Keratinocyte (primary cell): ENCODE measurements at regions not wholly inside any gene's neighbourhood (a gene's known extent, or its start where the extent isn't known, plus 50 kb on each side); places are given as distances from the start of the nearest gene placed in this dataset.

ENCODE experiments used
- DNase-seq: peaks from one replicate; pipeline ENCODE4 v3.0.0-alpha.2; 2011; ENCODE audit warnings: low read depth, missing footprints, low spot score
- FAIRE-seq: peaks from 2 replicates; lab custom pipeline; 2011; peaks lifted over from hg19 to GRCh38; lab: Jason Lieb, UNC
- H2AFZ ChIP-seq: 2 replicates; pipeline ENCODE4 v1.6.0; 2012; ENCODE audit warnings: low read length, control low read depth, inconsistent platforms; ENCODE audit not compliant: control insufficient read depth
- H3K27ac ChIP-seq: 2 replicates; pipeline ENCODE4 v1.5.1; 2011; ENCODE audit warnings: low read length; ENCODE audit not compliant: control insufficient read depth, insufficient read depth
- H3K27me3 ChIP-seq: 3 replicates; pipeline ENCODE4 v1.6.0; 2011; ENCODE audit warnings: low read length; ENCODE audit not compliant: control insufficient read depth, insufficient read depth; ENCODE audit errors: extremely low read depth
- H3K36me3 ChIP-seq, 2 experiments: 2 replicates in 1 of 2; 3 replicates in 1 of 2; pipeline ENCODE4 v1.5.1; 2011; ENCODE audit warnings: low read length in 2 of 2, mild to moderate bottlenecking in 1 of 2; ENCODE audit not compliant: control insufficient read depth in 2 of 2, insufficient read depth in 2 of 2; ENCODE audit errors: extremely low read depth in 1 of 2
- H3K4me1 ChIP-seq: 3 replicates; pipeline ENCODE4 v1.5.1; 2011; ENCODE audit warnings: low read length; ENCODE audit not compliant: control insufficient read depth, insufficient read depth; ENCODE audit errors: extremely low read depth
- H3K4me2 ChIP-seq: 3 replicates; pipeline ENCODE4 v1.6.0; 2011; ENCODE audit warnings: low read depth, low read length; ENCODE audit not compliant: control insufficient read depth, insufficient read depth; ENCODE audit errors: extremely low read depth
- H3K4me3 ChIP-seq, 3 experiments: fragments of 200-600 bp in 1 of 3; sonication (generic) in 1 of 3; 2 replicates in 2 of 3; 3 replicates in 1 of 3; pipeline ENCODE4 v1.5.1; 2011 to 2016; ENCODE audit warnings: low read length in 3 of 3, mild to moderate bottlenecking in 3 of 3, control low read depth in 2 of 3, inconsistent platforms in 1 of 3, low read depth in 1 of 3, mixed read lengths in 1 of 3, mixed run types in 1 of 3, moderate library complexity in 1 of 3; ENCODE audit not compliant: control insufficient read depth in 2 of 3, insufficient read depth in 2 of 3; ENCODE audit errors: extremely low read depth in 1 of 3
- H3K79me2 ChIP-seq: 2 replicates; pipeline ENCODE4 v1.6.0; 2012; ENCODE audit warnings: low read length; ENCODE audit not compliant: control insufficient read depth, insufficient read depth
- H3K9ac ChIP-seq: 3 replicates; pipeline ENCODE4 v1.6.0; 2011; ENCODE audit warnings: low read length; ENCODE audit not compliant: control insufficient read depth, insufficient read depth; ENCODE audit errors: extremely low read depth
- H3K9me1 ChIP-seq: 3 replicates; pipeline ENCODE4 v1.6.0; 2011; ENCODE audit warnings: low read length; ENCODE audit not compliant: control insufficient read depth, insufficient read depth; ENCODE audit errors: extremely low read depth
- H3K9me3 ChIP-seq: 2 replicates; pipeline ENCODE4 v1.5.1; 2012; ENCODE audit warnings: low read depth, low read length; ENCODE audit not compliant: control insufficient read depth
- H4K20me1 ChIP-seq: 3 replicates; pipeline ENCODE4 v1.6.0; 2011; ENCODE audit warnings: low read length; ENCODE audit not compliant: control insufficient read depth, insufficient read depth; ENCODE audit errors: extremely low read depth
- EZH2 ChIP-seq: IDR thresholded peaks from one replicate; pipeline ENCODE4 v1.6.1; 2012; ENCODE audit warnings: inconsistent platforms, mild to moderate bottlenecking, low read length, moderate library complexity
- dilution Hi-C: fragments of 300-500 bp; cut with MboI; formaldehyde crosslinking; loops from one replicate; pipeline ENCODE4 v1.7.0; 2020; ENCODE audit warnings: low sequenced_read_pairs; ENCODE audit not compliant: extremely low pct_ligation_motif_present
- TF ChIP-seq, protein P1 (sequence below), 3 experiments: IDR thresholded peaks in 1 of 3; conservative IDR thresholded peaks in 1 of 3; optimal IDR thresholded peaks in 1 of 3; 2 replicates in 2 of 3; 3 replicates in 1 of 3; pipeline versions ENCODE3 to v1.5.1; 2011; ENCODE audit warnings: low read length in 3 of 3, mild to moderate bottlenecking in 3 of 3, moderate library complexity in 2 of 3, control low read depth in 1 of 3, inconsistent platforms in 1 of 3; ENCODE audit not compliant: insufficient read depth in 2 of 3; ENCODE audit errors: extremely low read depth in 1 of 3

DNA sequence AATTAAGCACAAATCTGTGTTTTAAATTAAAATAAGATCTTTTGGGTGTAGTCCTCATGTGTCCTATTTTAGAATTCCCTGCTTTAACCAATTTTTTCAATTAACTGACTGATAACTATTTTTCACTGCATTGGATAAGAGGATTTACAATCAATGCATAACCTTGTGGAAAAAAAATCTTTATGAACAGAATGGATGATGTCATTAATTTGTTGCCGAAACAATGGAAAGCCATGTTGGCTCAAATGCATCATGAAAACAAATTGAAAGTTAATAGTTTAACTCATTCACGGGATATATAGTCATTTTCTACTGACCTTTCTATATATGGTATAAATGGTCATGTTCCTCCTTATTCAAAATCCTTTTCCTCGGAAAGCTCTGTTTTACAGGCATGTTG lies 82.3 kb downstream of the PRLHR start:
- Histone ChIP-seq H3K27ac (no peak overlapping the region), H3K27me3 (no peaks in the 10 kb centered on the region), H3K9me3 (no peaks in the 10 kb centered on the region), H4K20me1 (no peaks in the 10 kb centered on the region), H2AFZ (no peak overlapping the region), H3K4me1 (peaks cover 16% of the 10 kb centered on the region), H3K9me1 (no peaks in the 10 kb centered on the region), H3K36me3 (peaks cover 0 to 3% of the 10 kb centered on the region in 2 experiments), H3K4me2 (no peak overlapping the region), H3K9ac (no peak overlapping the region), H3K4me3 (no peak overlapping the region), H3K79me2 (no peaks in the 10 kb centered on the region)
- DNase-seq: no peak
- dilution Hi-C loops: no loop called here
- TF ChIP-seq, protein P1, sequence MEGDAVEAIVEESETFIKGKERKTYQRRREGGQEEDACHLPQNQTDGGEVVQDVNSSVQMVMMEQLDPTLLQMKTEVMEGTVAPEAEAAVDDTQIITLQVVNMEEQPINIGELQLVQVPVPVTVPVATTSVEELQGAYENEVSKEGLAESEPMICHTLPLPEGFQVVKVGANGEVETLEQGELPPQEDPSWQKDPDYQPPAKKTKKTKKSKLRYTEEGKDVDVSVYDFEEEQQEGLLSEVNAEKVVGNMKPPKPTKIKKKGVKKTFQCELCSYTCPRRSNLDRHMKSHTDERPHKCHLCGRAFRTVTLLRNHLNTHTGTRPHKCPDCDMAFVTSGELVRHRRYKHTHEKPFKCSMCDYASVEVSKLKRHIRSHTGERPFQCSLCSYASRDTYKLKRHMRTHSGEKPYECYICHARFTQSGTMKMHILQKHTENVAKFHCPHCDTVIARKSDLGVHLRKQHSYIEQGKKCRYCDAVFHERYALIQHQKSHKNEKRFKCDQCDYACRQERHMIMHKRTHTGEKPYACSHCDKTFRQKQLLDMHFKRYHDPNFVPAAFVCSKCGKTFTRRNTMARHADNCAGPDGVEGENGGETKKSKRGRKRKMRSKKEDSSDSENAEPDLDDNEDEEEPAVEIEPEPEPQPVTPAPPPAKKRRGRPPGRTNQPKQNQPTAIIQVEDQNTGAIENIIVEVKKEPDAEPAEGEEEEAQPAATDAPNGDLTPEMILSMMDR (optimal IDR thresholded peaks at IDR 0.05 in 1 of 3, IDR thresholded peaks at IDR 0.05 in 1 of 3, conservative IDR thresholded peaks at IDR 0.05 in 1 of 3; ENCODE audit: extremely low read depth in 1 of 3, insufficient read depth in 2 of 3, low read length in 3 of 3): no peak
- TF ChIP-seq EZH2: no peak
- FAIRE-seq: no peak

DNA sequence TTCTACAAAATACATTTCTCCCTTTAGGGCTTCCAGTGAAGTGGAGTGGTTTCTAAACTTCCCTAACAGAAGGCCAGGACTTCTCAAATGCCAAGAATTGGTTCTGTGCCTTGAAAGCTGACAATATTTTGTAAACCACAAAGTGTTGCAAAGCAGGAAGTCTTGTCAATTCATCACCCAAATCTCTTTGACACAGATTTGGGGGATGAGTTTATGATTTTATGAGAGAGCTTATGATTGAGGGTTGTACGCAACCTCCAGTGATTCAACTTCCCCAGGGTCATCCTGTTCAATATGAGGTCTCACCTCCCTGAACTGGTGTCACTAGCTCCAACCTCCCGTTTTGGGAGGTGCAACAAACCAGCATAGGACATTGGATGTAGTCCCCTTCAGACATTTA lies 83.7 kb downstream of the PRLHR start:
- H3K36me3 ChIP-seq: peaks cover 0 to 3% of the 10 kb centered on the region in 2 experiments
- H3K9ac ChIP-seq: no peak overlapping the region
- FAIRE-seq (peak; percentile 74), DNase-seq (peak; percentile 19)
- H2AFZ ChIP-seq: peak overlapping the region; percentile 17
- H3K9me3 ChIP-seq: no peaks in the 10 kb centered on the region
- no peaks in the 10 kb centered on the region for H4K20me1 ChIP-seq
- TF ChIP-seq, protein P1 (optimal IDR thresholded peaks at IDR 0.05 in 1 of 3, IDR thresholded peaks at IDR 0.05 in 1 of 3, conservative IDR thresholded peaks at IDR 0.05 in 1 of 3; ENCODE audit: extremely low read depth in 1 of 3, insufficient read depth in 2 of 3, low read length in 3 of 3): no peak
- TF ChIP-seq EZH2: no peak
- no peaks in the 10 kb centered on the region for H3K79me2 ChIP-seq
- no peak overlapping the region for H3K27ac ChIP-seq
- H3K4me1 ChIP-seq: peaks cover 16% of the 10 kb centered on the region
- no peak overlapping the region for H3K4me2 ChIP-seq
- dilution Hi-C loops: no loop called here
- no peaks in the 10 kb centered on the region for H3K9me1 ChIP-seq
- no peaks in the 10 kb centered on the region for H3K27me3 ChIP-seq
- H3K4me3 ChIP-seq: no peak overlapping the region
